ENCODE measurements at regions not wholly inside any gene's neighbourhood (a gene's known extent, or its start where the extent isn't known, plus 50 kb on each side); places are given as distances from the start of the nearest gene placed in this dataset.

- DNase-seq (ENCODE audit: extremely low read depth in 1 of 2, low read depth in 1 of 2): no peak
Measured at GRCh38 chrX:120819126-120819525, 56.5 kb downstream of the CT47B1 start.

GRCh38 chrX:120813982-120814381, 61.7 kb downstream of the CT47B1 start:
- no peak for DNase-seq (ENCODE audit: extremely low read depth in 1 of 2, low read depth in 1 of 2)

GRCh38 chrX:120801426-120801825, 74.2 kb downstream of the CT47B1 start:
- no peak for DNase-seq (ENCODE audit: extremely low read depth in 1 of 2, low read depth in 1 of 2)

GRCh38 chrX:120797188-120797851, 78.3 kb downstream of the CT47B1 start:
- no peak for DNase-seq (ENCODE audit: extremely low read depth in 1 of 2, low read depth in 1 of 2)

- DNase-seq (ENCODE audit: extremely low read depth in 1 of 2, low read depth in 1 of 2): no peak
Measured at GRCh38 chrX:120795301-120795700, 80.4 kb downstream of the CT47B1 start.

GRCh38 chrX:120794525-120794975, 81.1 kb downstream of the CT47B1 start:
- no peak for DNase-seq (ENCODE audit: extremely low read depth in 1 of 2, low read depth in 1 of 2)

GRCh38 chrX:120793098-120793497, 82.6 kb downstream of the CT47B1 start:
- DNase-seq (ENCODE audit: extremely low read depth in 1 of 2, low read depth in 1 of 2): no peak

GRCh38 chrX:120791013-120791643, 84.5 kb downstream of the CT47B1 start:
- no peak for DNase-seq (ENCODE audit: extremely low read depth in 1 of 2, low read depth in 1 of 2)

- DNase-seq (ENCODE audit: extremely low read depth in 1 of 2, low read depth in 1 of 2): no peak
Measured at GRCh38 chrX:120790552-120790951, 85.1 kb downstream of the CT47B1 start.

- no peak for DNase-seq (ENCODE audit: extremely low read depth in 1 of 2, low read depth in 1 of 2)
Measured at GRCh38 chrX:120790118-120790517, 85.5 kb downstream of the CT47B1 start.

GRCh38 chrX:120781403-120781802, 94.3 kb downstream of the CT47B1 start:
- no peak for DNase-seq (ENCODE audit: extremely low read depth in 1 of 2, low read depth in 1 of 2)

GRCh38 chrX:120775959-120776358, 99.7 kb downstream of the CT47B1 start:
- DNase-seq (ENCODE audit: extremely low read depth in 1 of 2, low read depth in 1 of 2): no peak

GRCh38 chrX:120774606-120775005, 101.1 kb downstream of the CT47B1 start:
- DNase-seq (ENCODE audit: extremely low read depth in 1 of 2, low read depth in 1 of 2): no peak

GRCh38 chrX:120773801-120774200, 101.9 kb downstream of the CT47B1 start:
- DNase-seq (ENCODE audit: extremely low read depth in 1 of 2, low read depth in 1 of 2): no peak

- no peak for DNase-seq (ENCODE audit: extremely low read depth in 1 of 2, low read depth in 1 of 2)
Measured at GRCh38 chrX:120769576-120770341, 105.9 kb downstream of the CT47B1 start.

GRCh38 chrX:120768681-120769080, 107.0 kb downstream of the CT47B1 start:
- no peak for DNase-seq (ENCODE audit: extremely low read depth in 1 of 2, low read depth in 1 of 2)

GRCh38 chrX:120768254-120768653, 107.4 kb downstream of the CT47B1 start:
- DNase-seq (ENCODE audit: extremely low read depth in 1 of 2, low read depth in 1 of 2): no peak

- no peak for DNase-seq (ENCODE audit: extremely low read depth in 1 of 2, low read depth in 1 of 2)
Measured at GRCh38 chrX:120763269-120763668, 112.4 kb downstream of the CT47B1 start.

- no peak for DNase-seq (ENCODE audit: extremely low read depth in 1 of 2, low read depth in 1 of 2)
Measured at GRCh38 chrX:120761810-120762209, 113.9 kb downstream of the CT47B1 start.

- no peak for DNase-seq (ENCODE audit: extremely low read depth in 1 of 2, low read depth in 1 of 2)
Measured at GRCh38 chrX:120759685-120760084, 116.0 kb downstream of the CT47B1 start.

- no peak for DNase-seq (ENCODE audit: extremely low read depth in 1 of 2, low read depth in 1 of 2)
Measured at GRCh38 chrX:120755066-120755846, 120.4 kb downstream of the CT47B1 start.
